ENCODE measurements at regions not wholly inside any gene's neighbourhood (a gene's known extent, or its start where the extent isn't known, plus 50 kb on each side); places are given as distances from the start of the nearest gene placed in this dataset.
"Not testable (repeated sequence)": the region's sequence is repeated elsewhere in the genome, so short reads cannot be mapped to it uniquely, and the experiment has no call there.

GRCh38 chr5:157993986-157994691 is 135.2 kb upstream of the CLINT1 start:
- intact Hi-C loops (cut with micrococcal nuclease): loop anchor here (2.0 kb wide), 2 partner anchors 45 to 177 kb away; no protein-coding TSS in a partner anchor

GRCh38 chr5:157993201-157993600 is 134.3 kb upstream of the CLINT1 start:
- intact Hi-C loops (cut with micrococcal nuclease): no loop called here

- intact Hi-C loops (cut with micrococcal nuclease): no loop called here
Measured at GRCh38 chr5:157990583-157991181, 131.7 kb upstream of the CLINT1 start.

GRCh38 chr5:157989296-157989695 is 130.4 kb upstream of the CLINT1 start:
- intact Hi-C loops (cut with micrococcal nuclease): no loop called here

GRCh38 chr5:157987259-157987658 is 128.3 kb upstream of the CLINT1 start:
- intact Hi-C loops (cut with micrococcal nuclease): no loop called here

- intact Hi-C loops (cut with micrococcal nuclease): no loop called here
Measured at GRCh38 chr5:157986431-157986990, 127.6 kb upstream of the CLINT1 start.

GRCh38 chr5:157984611-157985010 is 125.7 kb upstream of the CLINT1 start:
- intact Hi-C loops (cut with micrococcal nuclease): no loop called here

- intact Hi-C loops (cut with micrococcal nuclease): no loop called here
Measured at GRCh38 chr5:157983906-157984551, 125.1 kb upstream of the CLINT1 start.

GRCh38 chr5:157978061-157978460 is 119.1 kb upstream of the CLINT1 start:
- intact Hi-C loops (cut with micrococcal nuclease): no loop called here

GRCh38 chr5:157976429-157976828 is 117.5 kb upstream of the CLINT1 start:
- intact Hi-C loops (cut with micrococcal nuclease): no loop called here

GRCh38 chr5:157972579-157972978 is 113.6 kb upstream of the CLINT1 start:
- intact Hi-C loops (cut with micrococcal nuclease): no loop called here

- intact Hi-C loops (cut with micrococcal nuclease): no loop called here
Measured at GRCh38 chr5:157971571-157972216, 112.7 kb upstream of the CLINT1 start.

- intact Hi-C loops (cut with micrococcal nuclease): not testable (repeated sequence)
Measured at GRCh38 chr5:157968570-157968969, 109.6 kb upstream of the CLINT1 start.

- intact Hi-C loops (cut with micrococcal nuclease): no loop called here
Measured at GRCh38 chr5:157965989-157966388, 107.0 kb upstream of the CLINT1 start.

GRCh38 chr5:157965040-157965678 is 106.2 kb upstream of the CLINT1 start:
- intact Hi-C loops (cut with micrococcal nuclease): no loop called here

GRCh38 chr5:157963761-157964160 is 104.8 kb upstream of the CLINT1 start:
- intact Hi-C loops (cut with micrococcal nuclease): no loop called here

- intact Hi-C loops (cut with micrococcal nuclease): no loop called here
Measured at GRCh38 chr5:157963244-157963643, 104.3 kb upstream of the CLINT1 start.

GRCh38 chr5:157962686-157963085 is 103.7 kb upstream of the CLINT1 start:
- intact Hi-C loops (cut with micrococcal nuclease): not testable (repeated sequence)

- intact Hi-C loops (cut with micrococcal nuclease): no loop called here
Measured at GRCh38 chr5:157961896-157962590, 103.1 kb upstream of the CLINT1 start.

- intact Hi-C loops (cut with micrococcal nuclease): no loop called here
Measured at GRCh38 chr5:157961176-157961575, 102.2 kb upstream of the CLINT1 start.

- intact Hi-C loops (cut with micrococcal nuclease): no loop called here
Measured at GRCh38 chr5:157959370-157959769, 100.4 kb upstream of the CLINT1 start.

Measured in T-helper 2 cell treated with Interferon-gamma antibody and Interleukin-4, amounts not matched to agents 100 ng/mL and 5 ng/mL, for 36 hours (primary cell).